HG03575 (cell line): ENCODE measurements at regions not wholly inside any gene's neighbourhood (a gene's known extent, or its start where the extent isn't known, plus 50 kb on each side); places are given as distances from the start of the nearest gene placed in this dataset.
"Not testable (repeated sequence)": the region's sequence is repeated elsewhere in the genome, so short reads cannot be mapped to it uniquely, and the experiment has no call there.

Experiments
- ATAC-seq: cut with Tn5 transposase; IDR thresholded peaks from one replicate; pipeline ENCODE4 v1.9.1; 2021; ENCODE audit not compliant: unreplicated experiment, insufficient number of reproducible peaks, low FRiP score; ENCODE audit errors: extremely low read depth

DNA sequence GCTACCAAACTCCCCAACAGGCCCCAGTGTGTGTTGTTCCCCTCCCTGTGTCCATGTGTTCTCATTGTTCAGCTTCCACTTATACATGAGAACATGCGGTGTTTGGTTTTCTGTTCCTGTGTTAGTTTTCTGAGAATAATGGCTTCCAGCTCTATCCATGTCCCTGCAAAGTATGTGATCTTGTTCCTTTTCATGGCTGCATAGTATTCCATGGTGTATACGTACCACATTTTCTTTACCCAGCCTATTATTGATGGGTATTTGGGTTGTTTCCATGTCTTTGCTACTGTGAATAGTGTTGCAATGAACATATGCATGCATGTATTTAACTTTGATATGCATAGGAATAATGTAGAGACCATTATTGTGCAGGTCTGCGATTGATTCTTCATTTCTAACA, 847.4 kb upstream of the ZEB2 start:
- ATAC-seq = not testable (repeated sequence)

DNA sequence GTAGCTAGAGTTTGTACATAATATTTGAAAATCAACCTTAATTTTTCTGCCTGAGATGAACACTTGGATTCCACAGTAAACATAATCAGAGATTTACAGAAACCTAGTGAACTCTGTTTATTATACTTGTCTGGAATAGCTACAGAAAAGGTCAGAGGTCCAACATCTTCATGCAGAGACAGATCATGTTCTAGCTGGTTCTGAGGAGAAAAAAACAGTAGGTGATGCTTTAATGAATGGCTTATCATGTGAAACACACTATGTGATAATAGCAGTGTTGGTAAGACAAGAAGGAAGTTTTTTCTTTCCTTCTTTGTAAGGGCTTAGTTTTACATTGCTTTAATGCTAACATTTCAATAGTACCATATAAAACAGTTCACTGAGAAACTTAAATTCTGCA, 846.4 kb upstream of the ZEB2 start:
- ATAC-seq = no peak

DNA sequence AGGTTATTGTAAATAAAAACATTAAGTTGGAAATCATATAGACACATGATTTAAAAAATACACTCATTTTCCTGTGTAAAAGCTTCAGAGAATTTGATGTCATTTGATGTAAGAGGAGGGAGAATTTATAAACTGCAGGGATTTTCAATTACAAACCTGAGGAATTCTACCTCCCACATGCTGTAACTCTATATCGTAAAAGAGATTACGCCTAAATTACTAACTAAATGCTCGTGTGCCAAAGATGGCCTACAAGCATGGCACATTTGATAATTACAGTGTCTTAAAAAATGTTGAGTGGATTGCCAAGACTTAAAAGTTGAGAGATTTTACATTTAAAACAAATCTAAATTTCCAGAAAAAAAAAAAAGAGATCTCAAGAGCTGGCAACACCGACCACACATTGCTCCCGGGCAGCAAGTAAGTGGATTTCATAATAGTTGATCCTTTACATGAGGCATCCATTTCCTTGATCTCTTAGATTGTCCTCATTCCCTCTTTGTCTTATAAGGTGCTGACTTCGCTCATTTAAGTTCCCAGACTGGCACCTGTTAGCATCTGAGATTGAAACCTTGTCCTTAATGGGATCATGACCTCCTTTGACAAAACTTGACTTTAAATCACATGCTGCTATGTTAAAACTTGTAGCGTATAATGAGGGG, 840.3 kb upstream of the ZEB2 start:
- no peak for ATAC-seq

DNA sequence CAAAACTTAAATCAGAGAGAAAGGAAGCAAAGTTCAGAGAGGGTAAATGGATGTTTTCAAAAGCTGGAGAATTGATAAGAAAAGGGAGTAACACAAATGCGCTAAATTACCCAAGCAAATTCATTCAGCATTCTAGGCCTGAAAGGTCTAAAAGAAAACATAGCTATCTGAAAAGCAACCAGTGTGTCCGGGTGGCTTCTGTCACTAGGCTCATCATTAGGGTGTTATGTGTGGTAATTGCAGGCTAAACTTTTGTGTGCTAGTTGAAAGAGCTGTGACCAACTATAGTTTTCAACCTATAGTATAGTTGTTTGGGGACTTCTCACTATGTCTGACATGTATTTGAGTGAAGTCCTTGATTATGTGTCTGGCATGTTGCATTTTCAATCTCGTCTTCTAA, 839.6 kb upstream of the ZEB2 start:
- ATAC-seq = no peak

DNA sequence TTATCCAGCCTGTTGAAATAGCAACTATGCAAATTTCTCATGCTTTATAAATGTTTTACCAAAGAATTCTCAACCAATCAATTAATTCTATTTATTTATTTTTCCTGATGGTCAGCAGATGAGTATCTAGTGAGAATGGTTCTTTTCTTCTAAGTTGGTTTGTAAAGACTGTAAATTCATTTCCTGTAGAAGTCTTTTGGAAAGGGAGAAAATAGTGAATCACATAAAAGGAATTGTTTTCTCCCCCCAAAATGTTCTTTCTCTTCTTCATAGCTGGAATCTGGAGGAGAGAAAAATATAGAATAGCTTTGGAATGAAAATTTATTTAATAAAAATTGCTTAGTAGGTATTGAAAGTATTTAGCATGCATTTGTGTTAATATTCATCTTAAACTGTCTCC, 836.1 kb upstream of the ZEB2 start:
- no peak for ATAC-seq

DNA sequence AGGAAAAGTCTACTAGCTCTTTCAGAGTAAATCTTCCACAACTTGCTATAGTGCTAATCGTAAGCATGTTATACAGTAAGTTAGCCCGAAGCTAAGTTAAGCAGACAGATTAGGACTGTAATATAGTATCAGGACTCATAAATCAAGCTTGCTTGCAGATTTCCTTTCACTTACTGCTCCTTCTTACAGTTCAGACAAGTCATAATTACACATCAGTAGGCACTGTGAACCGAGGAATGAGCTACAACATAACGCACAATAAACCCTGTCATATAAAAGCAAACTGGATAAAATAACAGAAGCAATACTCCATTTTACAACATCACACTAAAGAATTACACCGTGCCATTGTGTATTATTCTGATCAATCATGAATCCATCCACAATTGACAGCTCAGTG, 832.6 kb upstream of the ZEB2 start:
- no peak for ATAC-seq

DNA sequence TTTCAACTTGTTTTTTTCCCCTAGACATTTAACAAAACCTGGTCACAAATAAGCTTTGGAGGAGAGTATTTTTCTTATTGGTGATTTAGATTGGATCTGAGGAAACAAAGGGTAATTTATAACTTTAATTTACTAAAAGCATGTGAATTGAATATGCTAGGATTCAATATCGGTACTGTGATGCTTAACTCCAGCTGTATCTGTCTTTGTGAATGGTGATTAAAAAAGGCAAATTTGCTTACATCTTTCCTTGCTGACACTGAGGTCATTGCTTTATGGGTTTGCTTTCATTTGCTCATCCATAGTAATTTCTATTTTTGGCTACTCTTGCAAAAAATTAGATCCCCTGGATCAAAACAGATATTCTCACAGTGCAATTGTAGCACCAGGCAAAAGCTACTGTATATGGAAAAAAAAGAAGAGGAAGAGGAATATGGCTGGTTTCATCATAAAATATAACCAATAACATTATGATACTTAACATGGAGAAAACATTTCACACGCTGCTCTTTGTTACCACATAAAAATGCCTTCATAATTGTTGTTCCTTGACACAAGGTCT, 832.0 kb upstream of the ZEB2 start:
- no peak for ATAC-seq

DNA sequence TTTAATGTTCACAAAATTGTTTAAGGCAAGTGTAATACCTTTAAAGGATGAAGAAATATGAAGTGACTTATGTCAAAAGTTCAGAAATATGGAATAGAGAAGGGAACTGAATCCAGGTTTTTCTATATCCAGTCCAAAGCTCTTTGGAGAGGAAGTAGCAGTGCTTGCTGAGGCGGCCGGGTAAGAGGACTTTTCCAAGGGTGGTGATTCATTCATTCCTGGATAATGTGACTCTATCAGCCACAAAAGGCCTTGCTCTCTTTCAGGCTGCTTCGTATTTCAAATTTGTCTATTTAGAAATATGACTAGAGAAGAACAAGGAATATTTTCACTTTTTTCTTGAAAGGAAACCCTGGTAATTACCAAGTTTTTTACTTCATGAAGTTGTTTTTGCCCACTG, 830.1 kb upstream of the ZEB2 start:
- no peak for ATAC-seq

DNA sequence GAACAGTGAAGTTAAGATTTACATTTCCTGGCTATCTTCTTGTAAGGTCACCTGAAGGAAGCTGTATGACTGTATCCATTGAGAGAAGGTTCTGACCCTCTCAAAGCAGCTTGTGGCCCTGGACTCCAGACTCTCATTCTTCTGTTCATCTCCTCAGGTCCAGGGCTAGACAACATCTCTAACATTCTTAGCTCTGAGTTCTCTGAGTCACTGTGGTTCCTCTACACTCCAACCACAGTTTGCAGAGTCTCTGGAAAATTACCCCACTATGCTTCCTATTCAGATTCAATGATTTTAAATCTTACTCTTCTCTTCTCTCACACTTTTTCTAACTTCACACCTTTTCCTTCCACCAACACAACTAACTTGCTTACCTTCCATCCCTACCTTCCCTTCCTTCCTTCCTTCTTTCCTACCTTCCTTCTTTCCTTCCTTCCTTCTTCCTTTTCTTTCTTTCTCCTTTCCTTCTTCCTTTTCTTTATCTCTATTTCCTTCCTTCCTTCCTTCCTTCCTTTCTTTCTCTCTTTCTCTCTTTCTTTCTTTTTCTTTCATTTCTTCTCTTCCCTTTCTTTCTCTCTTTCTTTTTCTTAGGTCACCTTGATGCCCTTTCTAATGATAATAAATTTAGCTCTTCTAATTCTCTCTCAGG, 824.3 kb upstream of the ZEB2 start:
- ATAC-seq = no peak

DNA sequence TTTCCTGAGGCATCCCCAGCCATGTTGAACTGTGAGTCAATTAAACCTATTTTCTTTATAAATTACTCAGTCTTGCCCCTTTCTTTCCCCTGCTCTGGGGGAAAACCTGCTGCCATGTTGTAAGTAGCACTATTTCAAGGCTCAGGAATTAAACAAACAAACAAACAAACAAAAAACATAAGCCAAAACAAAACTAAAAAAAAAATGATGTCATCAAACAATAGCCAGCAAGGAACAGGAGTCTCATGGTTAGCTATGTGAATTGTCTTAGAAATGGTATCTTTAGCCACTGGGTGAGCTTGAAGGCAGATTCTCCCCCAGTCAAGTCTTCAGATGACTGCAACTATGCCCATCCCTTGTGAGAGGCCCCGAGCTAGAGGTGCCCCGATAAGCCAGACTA, 823.4 kb upstream of the ZEB2 start:
- no peak for ATAC-seq

DNA sequence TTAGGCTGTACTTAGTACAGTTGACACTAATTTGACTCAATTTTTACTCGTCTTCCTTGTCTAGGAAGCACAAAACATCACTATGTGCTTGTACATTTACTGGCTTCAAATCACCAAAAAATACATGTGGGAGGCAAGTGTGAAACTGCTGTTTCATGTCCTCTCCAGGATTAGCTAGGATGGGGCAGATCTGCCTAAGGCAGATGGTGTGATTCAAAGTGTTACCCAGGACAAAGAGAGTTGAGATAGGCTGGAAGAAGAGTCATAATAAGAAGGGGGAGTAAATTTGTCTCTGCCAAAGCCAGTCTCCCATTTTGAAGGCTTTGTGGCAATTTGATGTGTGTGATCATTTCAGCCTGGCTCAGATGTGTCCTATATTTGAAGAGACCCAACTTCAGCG, 821.6 kb upstream of the ZEB2 start:
- no peak for ATAC-seq

DNA sequence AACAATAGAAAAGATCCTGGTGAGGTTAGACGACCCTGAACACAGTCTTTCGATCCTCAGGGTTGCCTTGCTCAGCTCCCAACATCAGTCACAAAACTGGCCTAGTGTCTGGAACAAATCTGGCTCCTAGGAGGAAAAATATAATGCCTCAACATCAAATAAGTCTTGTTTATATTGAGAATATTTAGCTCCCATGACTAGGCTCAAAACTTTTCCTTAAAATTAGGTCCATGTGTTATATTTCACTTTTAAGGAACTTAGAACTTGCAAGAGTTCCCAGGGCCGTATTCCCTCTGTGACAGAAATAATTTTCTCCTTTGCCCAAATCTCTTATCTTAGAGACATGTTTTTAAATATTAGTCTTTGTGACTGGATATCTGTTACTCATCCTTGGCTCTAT, 819.7 kb upstream of the ZEB2 start:
- no peak for ATAC-seq

DNA sequence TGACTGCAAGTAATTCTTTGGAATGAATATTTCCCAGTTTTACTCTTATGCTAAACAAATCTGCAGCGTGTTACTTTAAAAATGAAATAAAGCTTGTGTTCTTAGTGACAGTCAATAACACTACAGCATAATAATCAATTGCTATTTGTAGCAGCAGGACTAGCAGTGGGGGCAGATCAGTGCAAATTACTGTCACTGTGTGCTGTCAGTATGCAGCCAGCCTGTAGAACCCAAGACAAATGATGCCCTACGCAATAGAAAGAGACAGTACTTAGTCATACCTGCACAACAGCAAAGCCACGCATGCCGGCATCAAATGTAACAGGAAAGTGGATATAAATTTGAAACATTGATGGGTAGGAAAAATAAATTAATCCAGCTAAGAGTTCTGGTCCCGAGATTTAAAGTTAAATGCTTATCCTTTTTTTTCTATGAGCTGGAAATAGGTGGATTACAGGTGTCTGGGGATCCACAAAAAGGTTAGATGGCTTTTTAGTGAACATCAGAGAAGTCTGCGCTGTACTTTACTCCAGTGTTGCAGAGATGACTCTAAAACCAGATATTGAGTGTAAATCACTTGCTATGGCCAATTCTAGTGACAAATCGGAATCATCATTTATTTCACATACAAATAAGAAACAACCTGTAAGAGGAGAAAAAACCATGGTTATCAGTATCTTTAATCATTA, 812.4 kb upstream of the ZEB2 start:
- ATAC-seq = no peak

DNA sequence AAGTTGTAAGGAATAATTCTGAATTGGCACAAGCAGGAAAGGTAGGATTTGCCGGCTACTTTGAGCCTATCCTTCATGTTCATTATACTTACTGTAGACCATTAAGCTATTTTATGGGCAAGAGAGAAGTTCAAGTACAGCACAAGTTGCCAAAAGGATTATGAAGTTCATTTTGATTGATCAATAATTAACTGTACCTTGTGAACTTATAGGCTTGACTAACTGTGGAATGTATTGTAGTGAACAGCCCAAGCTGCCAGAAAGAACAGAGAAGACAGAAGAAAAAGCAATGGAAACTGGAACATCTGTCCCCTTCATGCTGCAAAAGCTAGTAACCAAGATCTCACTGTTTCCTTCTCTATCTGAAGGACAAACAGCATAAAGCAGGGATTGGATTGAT, 810.1 kb upstream of the ZEB2 start:
- ATAC-seq = no peak

DNA sequence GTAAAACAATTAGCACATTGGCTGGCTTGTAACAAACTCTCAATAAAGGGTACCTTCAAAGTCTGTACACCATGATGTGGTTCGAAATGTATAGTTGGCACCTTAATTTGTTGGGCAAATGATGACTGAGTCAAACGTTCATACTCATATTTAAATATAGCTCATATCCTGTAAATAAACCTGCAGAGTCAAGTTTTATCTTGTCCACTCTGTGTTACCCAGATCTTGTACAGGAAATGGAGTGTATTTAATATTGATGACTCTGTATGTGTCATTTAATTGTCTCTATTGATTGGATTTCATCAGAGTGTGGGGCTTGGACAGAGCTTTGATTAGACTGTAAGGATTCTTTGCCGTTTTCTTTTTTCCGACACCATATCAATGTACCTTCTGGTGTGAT, 805.6 kb upstream of the ZEB2 start:
- ATAC-seq = no peak

DNA sequence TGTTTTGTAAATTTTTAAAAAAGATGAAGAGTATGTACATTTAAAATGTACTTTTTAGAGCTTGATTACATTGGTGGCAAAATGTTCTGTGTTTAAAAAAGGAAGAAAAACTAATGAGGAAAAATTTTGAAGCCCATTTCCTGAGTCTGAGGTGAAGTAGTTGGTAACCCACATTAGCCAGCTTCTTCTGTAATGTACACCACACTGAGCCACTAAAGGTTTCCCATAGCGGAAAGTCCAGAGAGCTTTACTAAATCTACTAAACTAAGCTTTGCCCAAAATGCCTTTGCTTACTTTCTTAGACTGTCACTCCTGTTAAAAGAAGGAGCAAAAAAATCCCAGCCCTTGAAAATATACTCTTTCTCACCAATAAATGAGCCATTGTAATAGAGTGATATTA, 804.8 kb upstream of the ZEB2 start:
- ATAC-seq = no peak

DNA sequence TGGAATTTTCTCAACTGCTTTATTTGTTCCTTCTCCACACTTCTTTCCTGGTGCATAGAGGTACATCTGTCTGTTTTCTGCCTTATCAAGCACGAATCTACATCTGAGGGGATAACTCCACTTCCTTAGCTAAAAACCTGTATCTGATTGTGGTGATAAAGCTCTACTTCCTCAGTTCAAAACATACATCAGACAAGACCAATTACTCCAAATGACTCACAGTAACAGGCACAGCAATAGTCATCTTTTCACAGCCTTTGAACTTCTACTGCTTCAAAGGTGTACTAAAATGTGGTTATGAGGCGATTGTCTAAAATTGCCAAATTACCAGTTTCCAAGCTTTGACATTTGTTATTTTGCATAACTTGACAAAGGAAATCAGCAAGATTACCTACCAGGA, 803.6 kb upstream of the ZEB2 start:
- ATAC-seq = no peak

DNA sequence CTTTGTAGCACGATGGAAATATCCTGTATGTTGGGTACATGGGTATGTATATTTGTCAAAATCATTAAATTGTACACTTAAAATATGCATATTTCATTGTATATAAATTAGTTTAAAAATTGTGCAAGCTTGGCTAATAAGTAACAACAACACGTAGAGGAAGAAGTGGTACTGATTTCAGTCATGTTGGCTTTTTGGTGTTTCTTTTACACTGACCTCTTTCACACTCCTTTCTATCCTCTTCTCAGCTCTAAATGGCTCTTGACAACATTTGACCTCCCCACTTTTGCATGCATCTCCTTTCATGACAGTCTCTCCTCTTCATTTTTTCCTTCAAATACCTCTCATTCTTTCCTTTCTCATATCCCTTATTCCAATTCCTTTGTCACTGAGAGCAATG, 801.4 kb upstream of the ZEB2 start:
- no peak for ATAC-seq

DNA sequence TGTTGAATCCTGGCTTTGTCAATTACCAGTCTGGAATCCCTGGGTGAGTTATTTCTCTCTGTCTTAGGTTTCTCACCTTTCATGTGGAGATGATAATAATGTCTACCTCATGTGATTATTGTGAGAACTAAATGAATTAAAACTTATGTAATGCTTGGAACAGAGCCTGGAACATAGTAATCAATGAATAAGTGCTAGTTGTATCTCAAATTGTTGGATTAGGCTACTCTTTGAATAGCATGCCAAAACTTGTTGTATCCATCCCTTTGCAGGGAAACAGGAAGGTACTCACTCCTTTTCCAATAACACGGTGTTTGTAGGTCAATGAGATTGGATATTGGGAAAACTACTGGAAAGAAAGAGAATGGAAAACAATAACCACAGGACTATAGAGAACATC, 796.6 kb upstream of the ZEB2 start:
- no peak for ATAC-seq

DNA sequence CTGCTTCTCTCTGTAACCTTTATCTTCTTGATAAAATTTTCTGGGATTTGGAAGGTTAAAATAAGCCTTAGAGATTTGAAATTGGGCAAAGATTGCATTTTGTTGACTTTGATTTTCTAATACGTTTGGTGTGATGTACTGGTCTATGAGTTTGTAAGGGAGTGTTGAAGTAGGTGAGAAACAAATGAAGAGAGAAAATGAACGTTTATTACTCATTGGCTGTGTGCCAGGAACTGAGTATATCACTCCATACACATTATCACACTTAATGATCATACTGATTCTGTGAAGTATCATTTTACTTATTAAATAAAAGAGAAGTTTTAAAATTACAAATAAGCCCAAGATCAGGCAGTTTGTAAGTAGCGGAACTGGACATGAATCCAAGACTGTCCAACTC, 795.1 kb upstream of the ZEB2 start:
- no peak for ATAC-seq
